Fibroblast of villous mesenchyme (primary cell): ENCODE measurements at regions not wholly inside any gene's neighbourhood (a gene's known extent, or its start where the extent isn't known, plus 50 kb on each side); places are given as distances from the start of the nearest gene placed in this dataset.

Source experiments
- DNase-seq: peaks from one replicate; pipeline ENCODE4 v3.0.0-alpha.2; 2010; ENCODE audit warnings: low read depth
- H3K4me3 ChIP-seq: 2 replicates; pipeline ENCODE4 v1.5.1; 2011; ENCODE audit warnings: low read depth, mild to moderate bottlenecking, low read length
- CTCF ChIP-seq: IDR thresholded peaks from 2 replicates; pipeline ENCODE4 v1.5.1; 2012; ENCODE audit warnings: low read depth, mild to moderate bottlenecking, low read length; ENCODE audit not compliant: insufficient read depth

GRCh38 chr10:29715296-29715695 lies 80.5 kb upstream of the SVIL start:
- DNase-seq = no peak
- no peak for TF ChIP-seq CTCF
- no peak overlapping the region for H3K4me3 ChIP-seq

GRCh38 chr10:29714096-29714874 lies 79.5 kb upstream of the SVIL start:
- H3K4me3 ChIP-seq = no peak overlapping the region
- TF ChIP-seq CTCF = no peak
- DNase-seq = peak; percentile 80

- TF ChIP-seq CTCF = no peak
- no peak for DNase-seq
- no peak overlapping the region for H3K4me3 ChIP-seq
Measured at GRCh38 chr10:29713450-29713849, 78.7 kb upstream of the SVIL start.

GRCh38 chr10:29712108-29712507 lies 77.3 kb upstream of the SVIL start:
- DNase-seq = peak; percentile 37
- no peak for TF ChIP-seq CTCF
- no peak overlapping the region for H3K4me3 ChIP-seq

GRCh38 chr10:29710128-29710527 lies 75.4 kb upstream of the SVIL start:
- no peak overlapping the region for H3K4me3 ChIP-seq
- no peak for TF ChIP-seq CTCF

GRCh38 chr10:29709484-29710002 lies 74.8 kb upstream of the SVIL start:
- no peak for DNase-seq
- H3K4me3 ChIP-seq = no peak overlapping the region
- TF ChIP-seq CTCF = no peak

More at GRCh38 chr10:29710128-29710527, 75.4 kb upstream of the SVIL start:
- no peak for DNase-seq

- no peak overlapping the region for H3K4me3 ChIP-seq
- no peak for TF ChIP-seq CTCF
- DNase-seq = no peak
Measured at GRCh38 chr10:29703271-29703670, 68.5 kb upstream of the SVIL start.
